ENCODE measurements at regions not wholly inside any gene's neighbourhood (a gene's known extent, or its start where the extent isn't known, plus 50 kb on each side); places are given as distances from the start of the nearest gene placed in this dataset.

DNA sequence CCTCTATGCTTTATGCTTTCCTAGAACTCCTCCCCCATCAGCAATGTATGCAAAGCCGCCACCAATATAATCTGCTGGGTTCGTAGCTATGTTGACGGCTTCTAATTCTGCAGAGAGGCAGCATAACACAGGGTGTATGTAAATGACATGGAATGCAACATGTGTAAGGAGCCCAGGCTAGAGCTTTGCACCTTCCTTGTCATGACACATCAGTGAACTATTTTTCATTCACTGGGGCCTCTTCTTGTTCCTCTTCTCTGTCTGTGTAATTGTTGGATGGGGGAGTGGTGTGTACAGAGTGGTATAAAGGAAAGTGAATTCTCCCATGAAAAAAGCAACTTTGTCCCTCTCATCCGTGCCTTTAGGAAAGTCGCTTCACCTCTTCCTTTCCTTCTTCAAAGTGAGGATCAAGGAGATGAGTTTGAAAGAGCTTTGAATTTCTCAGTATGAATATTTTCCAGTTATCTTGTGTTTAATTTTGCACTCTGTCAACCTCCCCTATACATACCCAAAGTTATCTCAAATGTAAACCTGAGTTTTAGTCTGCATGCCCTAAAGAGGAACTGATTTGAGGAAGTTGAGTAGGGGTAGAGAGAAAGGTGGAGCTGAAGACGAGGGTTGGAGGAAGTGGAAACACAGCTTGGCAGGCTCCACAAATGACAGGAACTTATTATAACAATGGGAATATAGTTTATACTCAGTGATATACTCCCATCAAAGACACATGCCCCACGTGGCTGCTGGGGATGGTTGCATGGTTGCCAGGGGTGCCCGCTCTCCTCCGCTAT lies 74.9 kb upstream of the ARL4C start:
- H3K27ac ChIP-seq (ENCODE audit: low read depth, low read length): no peak overlapping the region
- DNase-seq (ENCODE audit: low read depth in 1 of 2, low spot score in 2 of 2) (no peak), FAIRE-seq (no peak)
- H3K4me2 ChIP-seq (ENCODE audit: insufficient read depth in 1 of 2, low read depth in 2 of 2, low read length in 2 of 2): no peak overlapping the region
- H3K36me3 ChIP-seq (ENCODE audit: control insufficient read depth in 2 of 4, insufficient read depth in 4 of 4, low read length in 3 of 4): no peaks in the 10 kb centered on the region
- H3K14ac ChIP-seq (ENCODE audit: insufficient read length): no peak overlapping the region
- H3K79me1 ChIP-seq (ENCODE audit: low read depth, low read length): no peaks in the 10 kb centered on the region
- H3K9me3 ChIP-seq (ENCODE audit: insufficient read depth in 2 of 2, low read depth in 1 of 2, low read length in 1 of 2): no peaks in the 10 kb centered on the region; a peak in 1 of 4 replicates
- ChIA-PET POLR2A (ENCODE audit: partially characterized antibody) (no interaction called here), CTCF (ENCODE audit: partially characterized antibody) (interaction anchor here (0.5 to 1.4 kb wide), 5 partner anchors 15 to 311 kb away, joined by 3 to 5 read pairs (median 3); no protein-coding TSS in a partner anchor)
- no peak overlapping the region for H3K9ac ChIP-seq (replicated peaks in 1 of 4; ENCODE audit: extremely low read depth in 1 of 4, low read depth in 3 of 4, low read length in 3 of 4)
- no peak overlapping the region for H2BK15ac ChIP-seq (ENCODE audit: low read length)
- no peak overlapping the region for H2AFZ ChIP-seq (ENCODE audit: low read length)
- no peak overlapping the region for H4K8ac ChIP-seq (ENCODE audit: extremely low read depth, insufficient read depth, low read length)
- H2BK20ac ChIP-seq (ENCODE audit: low read length): no peak overlapping the region
- no peaks in the 10 kb centered on the region for H3K79me2 ChIP-seq (ENCODE audit: control insufficient read depth in 1 of 2, insufficient read depth in 2 of 2, low read length in 2 of 2)
- H4K5ac ChIP-seq (ENCODE audit: insufficient read length, low read depth, low read length): no peak overlapping the region
- no peak overlapping the region for H2BK120ac ChIP-seq (replicated peaks; ENCODE audit: low read depth, low read length)
- no peak overlapping the region for H2BK12ac ChIP-seq (ENCODE audit: low read depth, low read length)
- H3K4me1 ChIP-seq (replicated peaks in 1 of 4; ENCODE audit: control insufficient read depth in 3 of 4, insufficient read depth in 4 of 4, low read length in 3 of 4): peaks cover 0 to 5% (median 2%) of the 10 kb centered on the region in 4 experiments; a peak in 2 of 7 replicates
- H3K23me2 ChIP-seq (ENCODE audit: low read depth, low read length): no peaks in the 10 kb centered on the region
- no peak overlapping the region for H3K23ac ChIP-seq (ENCODE audit: insufficient read length)
- H2AK5ac ChIP-seq (ENCODE audit: low read depth, low read length): no peak overlapping the region
- no peak overlapping the region for H3K4ac ChIP-seq (replicated peaks; ENCODE audit: insufficient read length, low read depth, low read length)
- H3K18ac ChIP-seq (ENCODE audit: extremely low read depth, low read length): no peak overlapping the region
- no peaks in the 10 kb centered on the region for H4K20me1 ChIP-seq (replicated peaks in 1 of 2; ENCODE audit: control insufficient read depth in 1 of 2, insufficient read depth in 2 of 2, low read length in 2 of 2)
- no peak overlapping the region for H2BK5ac ChIP-seq (ENCODE audit: low read depth, low read length)
- no peak overlapping the region for H3K4me3 ChIP-seq (ENCODE audit: extremely low read depth in 1 of 4, insufficient read depth in 2 of 4, low read depth in 3 of 4, low read length in 4 of 4)
- H4K91ac ChIP-seq (replicated peaks; ENCODE audit: insufficient read length, low read length): no peak overlapping the region
- no peaks in the 10 kb centered on the region for H3K27me3 ChIP-seq (replicated peaks in 1 of 4; ENCODE audit: control insufficient read depth in 3 of 4, extremely low read depth in 1 of 4, insufficient read depth in 3 of 4, low read length in 3 of 4)
- no peak overlapping the region for H3K56ac ChIP-seq (replicated peaks; ENCODE audit: insufficient read length, low read depth, low read length)
- TF ChIP-seq CREB1 (IDR thresholded peaks at IDR 0.05) (no peak), CTBP2 (IDR thresholded peaks at IDR 0.05; ENCODE audit: borderline replicate concordance, insufficient read depth, insufficient read length, low read length) (no peak), FOSL1 (IDR thresholded peaks at IDR 0.05; ENCODE audit: insufficient read depth, low read depth, low read length) (no peak), PHF8 (conservative IDR thresholded peaks at IDR 0.05; ENCODE audit: low read depth, low read length) (no peak), RNF2 (IDR thresholded peaks at IDR 0.05; ENCODE audit: borderline replicate concordance, low read depth, low read length, missing control alignments, poor library complexity, severe bottlenecking) (no peak)
- WGBS, 2 experiments (ENCODE audit: extremely low coverage in 1 of 2, insufficient coverage in 1 of 2, insufficient read length in 1 of 2, insufficient replicate concordance in 2 of 2, low coverage in 1 of 2, low lambda C conversion rate in 2 of 2, missing lambda C conversion rate in 1 of 2): 81% methylated on average over 9 of the region's 9 CpGs; no CpG with 5 or more reads in 1 of the 2 experiments
